ENCODE measurements at regions not wholly inside any gene's neighbourhood (a gene's known extent, or its start where the extent isn't known, plus 50 kb on each side); places are given as distances from the start of the nearest gene placed in this dataset.

DNA sequence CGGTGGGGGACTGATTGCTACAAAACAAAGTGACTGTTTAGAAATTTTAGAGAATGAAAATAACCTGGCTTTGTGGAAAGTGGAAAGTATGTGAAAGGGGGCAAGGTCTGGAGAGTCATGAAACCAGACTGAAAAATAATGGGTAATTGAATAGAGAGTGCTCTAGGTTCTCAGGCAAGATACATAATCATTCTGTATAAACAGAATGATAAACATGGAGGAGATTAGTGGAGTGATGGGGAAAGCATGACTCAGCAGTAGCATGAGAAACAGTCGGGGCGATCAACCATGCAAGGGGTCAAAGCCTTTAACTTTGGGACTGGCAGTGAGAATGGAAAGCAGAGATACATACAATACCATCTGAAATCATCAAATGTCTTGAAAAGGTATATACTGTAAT is 332.5 kb downstream of the CCER1 start:
- no peaks in the 10 kb centered on the region for H3K79me2 ChIP-seq (ENCODE audit: control insufficient read depth, insufficient read depth, low read length)
- DNase-seq (ENCODE audit: low read depth in 2 of 2): peak; percentile 37 to 64
- H3K36me3 ChIP-seq (ENCODE audit: control insufficient read depth, insufficient read depth, low read length): no peaks in the 10 kb centered on the region
- TF ChIP-seq, protein P1, sequence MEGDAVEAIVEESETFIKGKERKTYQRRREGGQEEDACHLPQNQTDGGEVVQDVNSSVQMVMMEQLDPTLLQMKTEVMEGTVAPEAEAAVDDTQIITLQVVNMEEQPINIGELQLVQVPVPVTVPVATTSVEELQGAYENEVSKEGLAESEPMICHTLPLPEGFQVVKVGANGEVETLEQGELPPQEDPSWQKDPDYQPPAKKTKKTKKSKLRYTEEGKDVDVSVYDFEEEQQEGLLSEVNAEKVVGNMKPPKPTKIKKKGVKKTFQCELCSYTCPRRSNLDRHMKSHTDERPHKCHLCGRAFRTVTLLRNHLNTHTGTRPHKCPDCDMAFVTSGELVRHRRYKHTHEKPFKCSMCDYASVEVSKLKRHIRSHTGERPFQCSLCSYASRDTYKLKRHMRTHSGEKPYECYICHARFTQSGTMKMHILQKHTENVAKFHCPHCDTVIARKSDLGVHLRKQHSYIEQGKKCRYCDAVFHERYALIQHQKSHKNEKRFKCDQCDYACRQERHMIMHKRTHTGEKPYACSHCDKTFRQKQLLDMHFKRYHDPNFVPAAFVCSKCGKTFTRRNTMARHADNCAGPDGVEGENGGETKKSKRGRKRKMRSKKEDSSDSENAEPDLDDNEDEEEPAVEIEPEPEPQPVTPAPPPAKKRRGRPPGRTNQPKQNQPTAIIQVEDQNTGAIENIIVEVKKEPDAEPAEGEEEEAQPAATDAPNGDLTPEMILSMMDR (conservative IDR thresholded peaks at IDR 0.05 in 1 of 2, IDR thresholded peaks at IDR 0.05 in 1 of 2; ENCODE audit: low read depth in 1 of 2, low read length in 2 of 2): no peak
- TF ChIP-seq EZH2 (IDR thresholded peaks at IDR 0.05; ENCODE audit: low read length, missing control alignments): no peak
- H3K4me1 ChIP-seq (ENCODE audit: control insufficient read depth, extremely low read depth, insufficient read depth, low read length): no peaks in the 10 kb centered on the region
- no peaks in the 10 kb centered on the region for H3K9me3 ChIP-seq (ENCODE audit: control insufficient read depth, insufficient read depth, low read depth, low read length)
- H2AFZ ChIP-seq (ENCODE audit: low read length): no peak overlapping the region
- no peak overlapping the region for H3K27ac ChIP-seq (ENCODE audit: insufficient read depth, low read length)
- no peaks in the 10 kb centered on the region for H3K27me3 ChIP-seq (ENCODE audit: control insufficient read depth, insufficient read depth, low read length)
- no peak overlapping the region for H3K9ac ChIP-seq (ENCODE audit: insufficient read depth, low read length)
- H4K20me1 ChIP-seq (ENCODE audit: control insufficient read depth, extremely low read depth, insufficient read depth, low read length): no peaks in the 10 kb centered on the region
- no peak overlapping the region for H3K4me2 ChIP-seq (ENCODE audit: extremely low read depth, insufficient read depth, low read length)
- no peak overlapping the region for H3K4me3 ChIP-seq (replicated peaks in 1 of 4; ENCODE audit: control extremely low read depth in 1 of 4, insufficient read depth in 1 of 4, low read depth in 3 of 4, low read length in 4 of 4)

DNA sequence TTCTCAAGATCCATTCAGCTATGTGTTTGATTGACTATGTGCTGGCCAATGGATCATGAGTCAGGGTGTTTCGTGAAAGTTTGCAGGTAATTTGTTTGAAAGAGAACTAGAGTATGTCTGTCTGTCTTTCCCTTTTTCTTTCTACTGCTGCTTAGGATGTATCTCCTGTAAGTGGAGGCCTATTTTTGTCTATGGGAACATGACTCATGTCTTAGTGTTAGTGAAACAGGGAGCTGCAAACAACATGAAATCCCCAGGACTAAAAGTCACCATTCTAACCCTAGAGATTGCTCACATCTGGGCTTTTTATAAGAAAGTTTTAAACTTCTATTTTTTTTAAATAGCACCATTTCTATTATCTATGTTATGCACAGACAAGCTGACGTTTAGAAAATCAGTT is 333.0 kb downstream of the CCER1 start:
- DNase-seq (ENCODE audit: low read depth in 2 of 2): peak; percentile 45 to 80
- Histone ChIP-seq H3K79me2 (ENCODE audit: control insufficient read depth, insufficient read depth, low read length) (no peaks in the 10 kb centered on the region), H2AFZ (ENCODE audit: low read length) (no peak overlapping the region), H3K27me3 (ENCODE audit: control insufficient read depth, insufficient read depth, low read length) (no peaks in the 10 kb centered on the region), H3K4me3 (replicated peaks in 1 of 4; ENCODE audit: control extremely low read depth in 1 of 4, insufficient read depth in 1 of 4, low read depth in 3 of 4, low read length in 4 of 4) (no peak overlapping the region), H3K4me1 (ENCODE audit: control insufficient read depth, extremely low read depth, insufficient read depth, low read length) (no peaks in the 10 kb centered on the region), H3K27ac (ENCODE audit: insufficient read depth, low read length) (no peak overlapping the region), H3K9ac (ENCODE audit: insufficient read depth, low read length) (no peak overlapping the region), H4K20me1 (ENCODE audit: control insufficient read depth, extremely low read depth, insufficient read depth, low read length) (no peaks in the 10 kb centered on the region), H3K36me3 (ENCODE audit: control insufficient read depth, insufficient read depth, low read length) (no peaks in the 10 kb centered on the region), H3K9me3 (ENCODE audit: control insufficient read depth, insufficient read depth, low read depth, low read length) (no peaks in the 10 kb centered on the region), H3K4me2 (ENCODE audit: extremely low read depth, insufficient read depth, low read length) (no peak overlapping the region)
- TF ChIP-seq, protein P1 (conservative IDR thresholded peaks at IDR 0.05 in 1 of 2, IDR thresholded peaks at IDR 0.05 in 1 of 2; ENCODE audit: low read depth in 1 of 2, low read length in 2 of 2): no peak
- TF ChIP-seq EZH2 (IDR thresholded peaks at IDR 0.05; ENCODE audit: low read length, missing control alignments): no peak

- Histone ChIP-seq H3K4me1 (ENCODE audit: control insufficient read depth, extremely low read depth, insufficient read depth, low read length) (no peaks in the 10 kb centered on the region), H3K4me3 (replicated peaks in 1 of 4; ENCODE audit: control extremely low read depth in 1 of 4, insufficient read depth in 1 of 4, low read depth in 3 of 4, low read length in 4 of 4) (no peak overlapping the region), H3K27ac (ENCODE audit: insufficient read depth, low read length) (no peak overlapping the region), H2AFZ (ENCODE audit: low read length) (no peak overlapping the region), H3K79me2 (ENCODE audit: control insufficient read depth, insufficient read depth, low read length) (no peaks in the 10 kb centered on the region), H3K36me3 (ENCODE audit: control insufficient read depth, insufficient read depth, low read length) (no peaks in the 10 kb centered on the region), H3K4me2 (ENCODE audit: extremely low read depth, insufficient read depth, low read length) (no peak overlapping the region), H3K9ac (ENCODE audit: insufficient read depth, low read length) (no peak overlapping the region), H3K27me3 (ENCODE audit: control insufficient read depth, insufficient read depth, low read length) (no peaks in the 10 kb centered on the region), H3K9me3 (ENCODE audit: control insufficient read depth, insufficient read depth, low read depth, low read length) (no peaks in the 10 kb centered on the region), H4K20me1 (ENCODE audit: control insufficient read depth, extremely low read depth, insufficient read depth, low read length) (no peaks in the 10 kb centered on the region)
- no peak for TF ChIP-seq EZH2 (IDR thresholded peaks at IDR 0.05; ENCODE audit: low read length, missing control alignments)
- TF ChIP-seq, protein P1 (conservative IDR thresholded peaks at IDR 0.05 in 1 of 2, IDR thresholded peaks at IDR 0.05 in 1 of 2; ENCODE audit: low read depth in 1 of 2, low read length in 2 of 2): no peak
- no peak for DNase-seq (ENCODE audit: low read depth in 2 of 2)
Measured at GRCh38 chr12:90619943-90620342, 335.0 kb downstream of the CCER1 start.
